HL-60 (cell line): ENCODE measurements at regions not wholly inside any gene's neighbourhood (a gene's known extent, or its start where the extent isn't known, plus 50 kb on each side); places are given as distances from the start of the nearest gene placed in this dataset.

Experiments used
- DNase-seq, 2 experiments: peaks; one replicate each; pipeline ENCODE4 v3.0.0-alpha.2; 2010 to 2020; ENCODE audit warnings: low read depth in 1 of 2, low spot score in 1 of 2
- H3K27ac ChIP-seq: fragments of 250-450 bp; sonication (Bioruptor Pico); replicated peaks from 2 replicates; pipeline ENCODE4 v1.5.1; 2020; ENCODE audit warnings: mild to moderate bottlenecking, moderate library complexity
- H3K27me3 ChIP-seq: fragments of 250-450 bp; sonication (Bioruptor Pico); 2 replicates; pipeline ENCODE4 v1.5.1; 2021; ENCODE audit warnings: mild to moderate bottlenecking, moderate library complexity; ENCODE audit not compliant: insufficient read depth, poor library complexity, severe bottlenecking
- H3K4me3 ChIP-seq: replicated peaks from 2 replicates; pipeline ENCODE4 v1.5.1; 2011; ENCODE audit warnings: mild to moderate bottlenecking, control low read depth, low read length; ENCODE audit not compliant: insufficient read depth
- GABPA ChIP-seq: IDR thresholded peaks from 2 replicates; pipeline ENCODE4 v1.6.1; 2012; ENCODE audit warnings: low read depth
- POLR2AphosphoS5 ChIP-seq: IDR thresholded peaks from 2 replicates; pipeline ENCODE4 v1.6.1; 2012; ENCODE audit warnings: low read depth
- SPI1 ChIP-seq: IDR thresholded peaks from 2 replicates; pipeline ENCODE4 v1.6.1; 2012; ENCODE audit warnings: low read depth, mild to moderate bottlenecking, borderline replicate concordance
- TF ChIP-seq, protein P1 (sequence below): IDR thresholded peaks from one replicate; pipeline ENCODE4 v1.5.1; 2011; ENCODE audit warnings: low read length, control low read depth, inconsistent platforms; ENCODE audit not compliant: insufficient read depth
- TF ChIP-seq, protein P2 (sequence below): IDR thresholded peaks from 2 replicates; pipeline ENCODE4 v1.6.1; 2012; ENCODE audit warnings: low read depth; ENCODE audit not compliant: insufficient replicate concordance

DNA sequence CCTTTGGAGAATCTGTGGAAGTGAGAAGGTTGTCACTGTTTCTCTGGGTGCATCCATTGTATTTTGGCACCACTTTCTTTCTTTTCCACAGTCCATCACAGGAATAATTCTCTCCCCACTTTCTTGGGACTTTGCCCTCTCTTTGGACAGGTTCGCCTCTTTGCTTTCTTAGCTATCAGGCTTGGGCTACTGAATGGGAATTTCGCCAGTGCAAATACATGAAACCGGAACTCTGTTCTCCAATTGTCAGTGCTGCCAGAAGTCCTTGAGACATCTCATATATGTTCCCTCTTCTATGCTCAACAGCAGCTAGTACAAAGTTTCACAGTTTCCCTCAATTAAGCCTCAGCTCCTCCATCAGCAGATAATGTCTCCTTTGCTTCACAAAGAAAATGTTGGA, 76.2 kb downstream of the NABP1 start:
- H3K27me3 ChIP-seq: peaks cover 6% of the 10 kb centered on the region
- H3K27ac ChIP-seq: no peak overlapping the region
- H3K4me3 ChIP-seq: no peak overlapping the region
- TF ChIP-seq GABPA (no peak), SPI1 (no peak), POLR2AphosphoS5 (no peak)
- TF ChIP-seq, protein P1, sequence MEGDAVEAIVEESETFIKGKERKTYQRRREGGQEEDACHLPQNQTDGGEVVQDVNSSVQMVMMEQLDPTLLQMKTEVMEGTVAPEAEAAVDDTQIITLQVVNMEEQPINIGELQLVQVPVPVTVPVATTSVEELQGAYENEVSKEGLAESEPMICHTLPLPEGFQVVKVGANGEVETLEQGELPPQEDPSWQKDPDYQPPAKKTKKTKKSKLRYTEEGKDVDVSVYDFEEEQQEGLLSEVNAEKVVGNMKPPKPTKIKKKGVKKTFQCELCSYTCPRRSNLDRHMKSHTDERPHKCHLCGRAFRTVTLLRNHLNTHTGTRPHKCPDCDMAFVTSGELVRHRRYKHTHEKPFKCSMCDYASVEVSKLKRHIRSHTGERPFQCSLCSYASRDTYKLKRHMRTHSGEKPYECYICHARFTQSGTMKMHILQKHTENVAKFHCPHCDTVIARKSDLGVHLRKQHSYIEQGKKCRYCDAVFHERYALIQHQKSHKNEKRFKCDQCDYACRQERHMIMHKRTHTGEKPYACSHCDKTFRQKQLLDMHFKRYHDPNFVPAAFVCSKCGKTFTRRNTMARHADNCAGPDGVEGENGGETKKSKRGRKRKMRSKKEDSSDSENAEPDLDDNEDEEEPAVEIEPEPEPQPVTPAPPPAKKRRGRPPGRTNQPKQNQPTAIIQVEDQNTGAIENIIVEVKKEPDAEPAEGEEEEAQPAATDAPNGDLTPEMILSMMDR: no peak
- TF ChIP-seq, protein P2, sequence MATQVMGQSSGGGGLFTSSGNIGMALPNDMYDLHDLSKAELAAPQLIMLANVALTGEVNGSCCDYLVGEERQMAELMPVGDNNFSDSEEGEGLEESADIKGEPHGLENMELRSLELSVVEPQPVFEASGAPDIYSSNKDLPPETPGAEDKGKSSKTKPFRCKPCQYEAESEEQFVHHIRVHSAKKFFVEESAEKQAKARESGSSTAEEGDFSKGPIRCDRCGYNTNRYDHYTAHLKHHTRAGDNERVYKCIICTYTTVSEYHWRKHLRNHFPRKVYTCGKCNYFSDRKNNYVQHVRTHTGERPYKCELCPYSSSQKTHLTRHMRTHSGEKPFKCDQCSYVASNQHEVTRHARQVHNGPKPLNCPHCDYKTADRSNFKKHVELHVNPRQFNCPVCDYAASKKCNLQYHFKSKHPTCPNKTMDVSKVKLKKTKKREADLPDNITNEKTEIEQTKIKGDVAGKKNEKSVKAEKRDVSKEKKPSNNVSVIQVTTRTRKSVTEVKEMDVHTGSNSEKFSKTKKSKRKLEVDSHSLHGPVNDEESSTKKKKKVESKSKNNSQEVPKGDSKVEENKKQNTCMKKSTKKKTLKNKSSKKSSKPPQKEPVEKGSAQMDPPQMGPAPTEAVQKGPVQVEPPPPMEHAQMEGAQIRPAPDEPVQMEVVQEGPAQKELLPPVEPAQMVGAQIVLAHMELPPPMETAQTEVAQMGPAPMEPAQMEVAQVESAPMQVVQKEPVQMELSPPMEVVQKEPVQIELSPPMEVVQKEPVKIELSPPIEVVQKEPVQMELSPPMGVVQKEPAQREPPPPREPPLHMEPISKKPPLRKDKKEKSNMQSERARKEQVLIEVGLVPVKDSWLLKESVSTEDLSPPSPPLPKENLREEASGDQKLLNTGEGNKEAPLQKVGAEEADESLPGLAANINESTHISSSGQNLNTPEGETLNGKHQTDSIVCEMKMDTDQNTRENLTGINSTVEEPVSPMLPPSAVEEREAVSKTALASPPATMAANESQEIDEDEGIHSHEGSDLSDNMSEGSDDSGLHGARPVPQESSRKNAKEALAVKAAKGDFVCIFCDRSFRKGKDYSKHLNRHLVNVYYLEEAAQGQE: no peak
- DNase-seq: no peak

DNA sequence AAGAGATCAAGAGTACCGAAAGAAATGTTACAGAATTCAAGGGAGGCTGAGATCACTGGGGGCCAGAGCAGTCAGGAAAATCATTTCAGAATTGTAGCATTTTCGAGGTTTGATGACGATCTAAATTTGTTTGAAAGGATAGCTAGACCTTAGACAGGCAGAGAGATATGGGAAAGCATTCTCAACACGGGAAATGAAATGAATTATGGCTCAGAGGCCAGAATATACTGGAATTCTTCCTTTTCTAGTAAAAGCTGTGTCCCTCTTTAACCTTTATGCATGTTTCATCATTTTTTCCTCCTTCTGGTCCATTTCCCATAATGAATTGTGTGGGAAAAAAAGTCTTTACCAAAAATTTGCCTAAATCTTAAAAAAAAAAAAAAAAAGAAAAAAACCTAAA, 78.8 kb downstream of the NABP1 start:
- H3K4me3 ChIP-seq: no peak overlapping the region
- no peak for DNase-seq
- TF ChIP-seq, protein P2: no peak
- TF ChIP-seq SPI1: no peak
- TF ChIP-seq, protein P1: no peak
- no peak for TF ChIP-seq GABPA
- TF ChIP-seq POLR2AphosphoS5: no peak
- no peak overlapping the region for H3K27ac ChIP-seq
- H3K27me3 ChIP-seq: peaks cover 6% of the 10 kb centered on the region

DNA sequence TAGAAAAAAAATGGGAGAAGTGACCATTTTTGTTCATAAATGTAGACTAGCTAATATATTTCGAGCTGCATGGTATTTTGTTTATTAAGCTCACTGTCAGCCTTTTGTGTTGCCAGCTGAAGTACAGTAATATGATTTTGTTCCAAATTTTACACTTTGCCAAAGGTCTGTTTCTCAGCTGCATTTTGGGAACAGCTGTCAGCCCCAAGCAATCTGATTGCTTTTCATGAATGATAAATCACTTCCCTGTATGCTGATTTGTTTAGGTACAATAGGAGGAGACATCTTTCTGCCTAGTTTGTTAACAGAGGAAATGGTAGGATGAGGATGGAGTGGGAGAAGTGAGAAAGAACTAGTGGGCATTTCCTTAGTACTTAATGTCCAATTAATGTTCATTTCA, 79.3 kb downstream of the NABP1 start:
- H3K27me3 ChIP-seq: peaks cover 6% of the 10 kb centered on the region
- TF ChIP-seq SPI1 (no peak), GABPA (no peak), POLR2AphosphoS5 (no peak)
- TF ChIP-seq, protein P2: no peak
- TF ChIP-seq, protein P1: no peak
- H3K27ac ChIP-seq: no peak overlapping the region
- H3K4me3 ChIP-seq: no peak overlapping the region
- DNase-seq: no peak
